LoVo (cell line): ENCODE measurements at regions not wholly inside any gene's neighbourhood (a gene's known extent, or its start where the extent isn't known, plus 50 kb on each side); places are given as distances from the start of the nearest gene placed in this dataset.
"Not testable (repeated sequence)": the region's sequence is repeated elsewhere in the genome, so short reads cannot be mapped to it uniquely, and the experiment has no call there.

Source experiments
- DNase-seq: peaks from one replicate; pipeline ENCODE4 v3.0.0-alpha.2; 2016; ENCODE audit warnings: low spot score

DNA sequence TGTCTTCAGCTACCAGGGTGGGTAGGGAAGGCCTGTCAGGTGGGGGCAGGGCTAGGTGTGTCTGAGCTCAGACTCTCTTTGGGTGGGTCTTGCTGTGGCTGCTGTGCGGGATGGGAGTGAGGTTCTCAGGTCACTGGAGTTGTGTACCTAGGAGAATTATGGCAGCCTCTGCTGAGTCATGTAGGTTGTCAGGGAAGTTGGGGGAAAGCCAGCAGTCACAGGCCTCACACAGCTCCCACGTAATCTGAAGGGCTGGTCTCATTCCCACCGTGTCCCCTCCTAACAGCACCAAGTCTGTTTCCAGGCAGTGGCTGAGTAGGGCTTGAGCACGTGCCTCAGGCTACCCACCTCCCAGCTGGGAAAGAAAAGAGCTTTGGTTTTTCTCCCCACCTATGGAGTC is 67.0 kb downstream of the CHCHD4 start:
- DNase-seq, result peak; percentile 90

DNA sequence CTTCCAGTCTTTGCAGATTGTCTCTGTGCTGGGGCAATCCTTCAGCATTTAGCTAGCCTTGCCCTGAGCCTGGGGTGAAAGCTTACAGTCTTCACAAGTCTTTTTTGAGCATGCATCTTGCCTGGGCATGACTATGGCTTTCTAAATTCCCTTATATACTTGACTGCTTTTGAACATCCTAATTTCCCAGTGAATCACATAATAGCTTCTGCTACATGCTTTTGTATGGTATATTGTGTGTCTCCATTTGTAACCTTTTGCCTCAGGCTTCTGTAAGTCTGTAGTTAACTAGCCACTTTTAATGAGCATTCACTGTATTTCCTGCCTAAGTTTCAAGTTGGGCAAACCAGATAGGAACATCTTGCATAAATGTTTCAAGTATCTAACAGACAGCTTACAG is 76.8 kb downstream of the CHCHD4 start:
- DNase-seq, result no peak

DNA sequence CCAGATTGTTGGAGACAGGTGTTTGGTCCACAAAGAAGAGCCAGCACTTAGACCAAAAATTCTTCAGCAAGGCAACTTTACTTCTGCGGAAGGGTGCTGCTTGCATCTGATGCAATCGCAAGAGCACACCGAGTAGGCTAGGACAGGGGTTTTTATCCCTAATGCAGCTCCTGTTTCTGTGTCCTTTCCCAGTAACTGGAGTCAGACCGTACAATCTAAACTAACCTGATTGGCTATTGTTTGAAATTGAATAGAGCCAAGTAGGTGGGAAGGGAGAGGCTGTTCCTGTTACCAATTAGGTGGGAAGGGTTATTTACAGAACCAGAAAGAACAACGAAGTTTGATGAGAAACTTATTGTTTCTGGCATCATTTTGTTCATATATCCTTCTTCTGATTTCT is 77.6 kb downstream of the CHCHD4 start:
- no peak for DNase-seq

DNA sequence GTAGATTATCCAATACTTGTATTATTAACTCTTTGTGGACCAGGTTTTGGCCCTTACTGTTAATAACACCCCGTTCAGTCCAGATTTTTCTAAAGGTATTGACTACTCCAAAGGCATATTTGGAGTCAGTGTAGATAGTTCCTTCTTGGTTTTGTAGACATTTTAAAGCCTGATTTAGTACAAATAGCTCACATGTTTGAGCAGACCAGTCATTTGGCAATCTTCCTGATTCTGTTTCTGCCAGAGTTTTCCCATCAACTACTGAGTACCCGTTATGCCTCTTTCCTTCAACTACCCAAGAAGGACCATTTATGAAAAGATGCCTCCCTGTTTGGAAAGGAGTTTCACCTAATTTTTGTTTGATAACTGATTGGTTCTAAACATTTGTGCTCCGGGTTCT is 82.0 kb downstream of the CHCHD4 start:
- no peak for DNase-seq

DNA sequence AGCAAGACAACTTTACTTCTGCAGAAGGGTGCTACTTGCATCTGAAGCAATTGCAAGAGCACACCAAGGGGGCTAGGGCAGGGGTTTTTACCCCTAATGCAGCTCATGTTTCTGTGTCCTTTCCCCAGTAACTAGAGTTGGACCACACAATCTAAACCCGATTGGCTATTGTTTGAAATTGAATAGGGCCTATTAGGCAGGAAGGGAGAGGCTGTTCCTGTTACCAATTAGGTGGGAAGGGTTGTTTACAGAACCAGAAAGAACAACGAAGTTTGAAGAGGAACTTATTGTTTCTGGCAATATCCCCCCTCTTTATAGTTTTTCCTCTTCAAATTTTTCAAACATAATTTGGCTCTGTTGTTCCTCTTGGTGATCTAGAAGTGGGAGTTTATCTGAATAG is 85.5 kb downstream of the CHCHD4 start:
- DNase-seq, result no peak

DNA sequence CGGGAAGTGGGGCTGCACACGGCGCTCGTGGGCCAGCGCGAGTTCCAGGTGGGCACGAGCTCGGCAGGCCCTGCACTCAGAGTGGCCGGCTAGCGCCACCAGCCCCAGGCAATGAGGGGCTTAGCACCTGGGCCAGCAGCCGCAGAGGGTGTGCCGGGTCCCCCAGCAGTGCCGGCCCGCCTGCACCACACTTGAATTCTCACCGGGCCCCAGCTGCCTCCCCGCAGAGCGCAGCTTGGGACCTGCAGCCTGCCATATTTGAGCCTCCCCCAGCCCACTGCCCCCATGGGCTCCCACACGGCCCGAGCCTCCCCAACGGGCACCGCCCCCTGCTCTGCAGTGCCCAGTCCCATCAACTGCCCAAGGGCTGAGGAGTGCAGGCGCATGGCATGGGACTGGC is 87.5 kb downstream of the CHCHD4 start:
- DNase-seq, result no peak

DNA sequence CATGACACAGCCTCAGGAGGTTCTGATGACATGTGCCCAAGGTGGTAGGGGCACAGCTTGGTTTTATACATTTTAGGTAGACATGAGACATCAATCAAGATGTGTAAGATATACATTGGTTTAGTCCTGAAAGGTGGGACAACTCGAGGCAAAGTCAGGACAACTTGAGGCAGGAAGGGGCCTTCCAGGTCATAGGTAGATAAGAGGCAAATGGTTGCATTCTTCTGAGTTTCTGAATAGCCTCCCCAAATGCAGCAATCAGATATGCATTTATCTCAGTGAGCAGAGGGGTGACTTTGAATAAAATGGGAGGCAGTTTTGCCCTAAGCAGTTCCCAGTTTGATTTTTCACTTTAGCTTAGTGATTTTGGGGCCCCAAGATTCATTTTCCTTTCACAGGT is 91.6 kb downstream of the CHCHD4 start:
- DNase-seq, result no peak

DNA sequence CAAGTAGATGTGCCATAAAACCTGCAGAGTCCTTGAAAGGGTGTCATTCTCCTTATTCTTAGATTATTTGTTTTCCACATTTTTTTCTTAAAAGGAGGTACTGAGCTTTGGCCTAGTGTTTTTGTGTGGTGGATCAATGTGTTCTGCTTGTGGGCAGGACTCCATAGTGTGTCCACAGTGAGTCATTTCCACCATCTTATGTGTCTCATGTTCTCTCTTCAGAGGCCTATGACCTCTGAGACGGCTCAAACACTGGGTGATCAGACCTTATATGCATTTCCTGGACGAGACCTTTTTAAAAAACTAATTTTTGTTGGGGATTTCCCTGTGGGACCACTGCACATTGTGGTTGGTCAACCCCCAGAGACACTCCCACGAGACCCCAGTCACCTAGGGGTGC is 93.4 kb downstream of the CHCHD4 start:
- DNase-seq, result no peak

DNA sequence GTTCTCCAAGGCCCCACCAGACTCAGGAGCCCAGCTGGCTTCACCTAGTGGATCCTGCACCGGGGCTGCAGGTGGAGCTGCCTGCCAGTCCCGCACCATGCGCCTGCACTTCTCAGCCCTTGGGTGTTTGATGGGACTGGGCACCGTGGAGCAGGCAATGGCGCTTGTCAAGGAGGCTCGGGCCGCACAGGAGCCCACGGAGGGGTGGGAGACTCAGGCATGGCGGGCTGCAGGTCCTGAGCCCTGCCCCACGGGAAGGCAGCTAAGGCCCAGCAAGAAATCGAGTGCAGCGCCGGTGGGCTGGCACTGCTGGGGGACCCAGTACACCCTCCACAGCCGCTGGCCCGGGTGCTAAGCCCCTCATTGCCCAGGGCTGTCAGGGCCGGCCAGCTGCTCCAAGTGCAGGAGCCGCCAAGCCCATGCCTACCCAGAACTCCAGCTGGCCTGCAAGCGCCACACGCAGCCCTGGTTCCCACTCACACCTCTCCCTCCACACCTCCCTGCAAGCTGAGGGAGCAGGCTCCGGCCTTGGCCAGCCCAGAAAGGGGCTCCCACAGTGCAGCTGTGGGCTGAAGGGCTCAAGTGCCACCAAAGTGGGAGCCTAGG is 95.2 kb downstream of the CHCHD4 start:
- not testable (repeated sequence) for DNase-seq

DNA sequence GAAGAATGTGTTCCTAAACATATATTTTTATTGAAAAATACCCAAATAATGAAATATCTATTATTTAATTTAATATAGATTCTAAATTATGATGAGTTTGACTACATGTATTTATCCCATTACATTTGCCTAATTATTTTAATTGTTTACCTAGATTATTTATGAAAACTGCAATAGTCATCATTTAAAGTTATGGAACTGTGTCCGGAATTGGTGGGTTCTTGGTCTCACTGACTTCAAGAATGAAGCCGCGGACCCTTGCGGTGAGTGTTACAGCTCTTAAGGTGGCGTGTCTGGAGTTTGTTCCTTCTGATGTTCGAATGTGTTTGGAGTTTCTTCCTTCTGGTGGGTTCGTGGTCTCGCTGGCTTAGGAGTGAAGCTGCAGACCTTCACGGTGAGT is 96.5 kb downstream of the CHCHD4 start:
- DNase-seq, result not testable (repeated sequence)

DNA sequence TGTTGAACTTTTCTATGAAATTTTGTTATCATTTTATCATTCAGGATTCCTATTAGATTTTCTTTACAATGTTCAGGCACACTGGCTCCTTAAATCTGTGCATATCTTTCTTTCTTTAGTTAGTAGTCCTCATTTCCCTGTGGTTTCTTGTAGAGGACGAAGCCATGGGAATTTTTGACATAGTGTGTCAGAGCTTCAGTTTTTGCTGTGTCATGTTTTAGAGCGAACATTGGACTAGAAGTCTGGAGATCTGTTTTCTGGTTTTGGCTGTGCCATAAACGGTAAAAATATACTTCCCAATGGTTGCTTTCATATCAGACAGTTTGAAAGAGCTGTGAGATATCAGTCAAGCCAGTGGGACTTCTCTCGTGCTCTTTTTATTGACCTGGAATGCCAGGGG is 105.2 kb downstream of the CHCHD4 start:
- no peak for DNase-seq

DNA sequence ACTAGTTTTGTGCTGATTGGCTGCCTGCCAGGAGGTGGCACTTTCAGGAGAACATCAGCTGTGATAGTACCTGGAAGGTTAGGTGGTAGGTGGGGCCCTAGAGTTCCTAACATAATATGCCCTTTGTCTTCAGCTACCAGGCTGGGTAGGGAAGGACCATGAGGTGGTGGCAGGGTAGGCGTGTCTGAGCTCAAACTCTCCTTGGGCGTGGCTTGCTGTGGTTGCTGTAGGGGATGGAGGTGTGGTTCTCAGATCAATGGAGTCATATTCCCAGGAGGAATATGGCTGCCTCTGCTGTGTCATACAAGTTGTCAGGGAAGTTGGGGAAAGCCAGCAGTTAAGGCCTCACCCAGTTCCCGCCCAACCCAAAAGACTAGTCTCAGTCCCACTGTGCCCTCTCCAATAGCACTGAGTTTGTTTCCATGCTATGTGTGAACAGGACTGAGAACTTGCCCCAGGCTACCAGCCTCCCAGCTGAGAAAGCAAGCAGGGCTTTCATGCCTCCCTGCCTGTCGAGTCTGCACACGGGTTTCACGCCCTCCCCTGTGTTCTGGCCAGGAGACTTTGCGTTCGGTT is 107.7 kb downstream of the CHCHD4 start:
- DNase-seq, result peak; percentile 82

DNA sequence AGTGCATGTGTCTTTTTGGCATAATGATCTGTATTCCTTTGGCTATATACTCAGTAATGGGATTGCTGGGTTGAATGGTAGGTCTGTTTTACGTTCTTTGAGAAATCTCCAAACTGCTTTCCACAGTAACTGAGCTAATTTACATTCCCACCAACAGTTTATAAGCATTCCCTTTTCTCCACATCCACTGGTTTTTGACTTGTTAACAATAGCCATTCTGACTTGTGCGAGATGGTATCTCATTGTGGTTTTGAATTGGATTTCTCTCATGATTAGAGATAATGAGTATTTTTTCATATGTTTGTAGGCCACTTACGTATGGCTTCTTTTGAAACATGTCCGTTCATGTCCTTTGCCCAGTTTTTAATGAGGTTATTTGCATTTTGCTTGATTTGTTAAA is 117.7 kb downstream of the CHCHD4 start:
- no peak for DNase-seq

DNA sequence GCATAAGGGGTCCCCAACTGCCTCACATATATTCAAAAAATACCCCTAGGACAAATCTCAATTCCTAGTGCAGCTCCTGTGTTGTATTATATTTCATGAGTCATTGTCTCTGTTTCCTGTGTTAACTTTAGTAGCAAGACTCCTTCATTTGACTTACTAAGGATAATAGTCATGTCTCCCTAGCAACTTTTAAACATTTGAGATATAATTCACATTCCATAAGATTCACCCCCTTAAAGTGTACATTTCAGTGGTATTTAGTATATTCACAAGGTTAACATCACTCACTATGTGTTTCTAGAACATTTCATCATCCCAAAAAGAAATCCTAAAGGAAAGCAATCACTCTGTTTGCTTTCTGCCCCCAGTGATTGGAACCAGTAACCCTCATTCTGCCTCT is 121.3 kb upstream of the WNT7A start:
- DNase-seq, result no peak

DNA sequence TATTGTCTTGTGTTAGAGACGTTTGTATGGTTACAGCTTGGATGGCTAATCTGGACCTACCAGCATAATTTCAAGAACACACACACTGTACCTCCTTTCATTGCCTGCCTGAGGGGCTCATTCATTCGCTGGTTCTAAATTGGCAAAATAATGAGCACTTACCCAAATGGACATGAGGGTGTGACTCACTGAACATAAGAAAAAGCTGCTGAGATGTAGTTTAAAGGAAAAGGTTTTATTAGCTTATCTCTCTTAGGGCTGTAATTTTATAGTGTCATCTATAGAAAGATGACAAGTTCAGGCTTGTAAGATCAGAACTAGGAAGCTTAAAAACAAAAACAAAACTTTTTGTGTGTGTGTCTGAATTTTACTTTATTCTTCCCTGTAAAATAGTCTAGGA is 120.7 kb upstream of the WNT7A start:
- DNase-seq, result no peak

DNA sequence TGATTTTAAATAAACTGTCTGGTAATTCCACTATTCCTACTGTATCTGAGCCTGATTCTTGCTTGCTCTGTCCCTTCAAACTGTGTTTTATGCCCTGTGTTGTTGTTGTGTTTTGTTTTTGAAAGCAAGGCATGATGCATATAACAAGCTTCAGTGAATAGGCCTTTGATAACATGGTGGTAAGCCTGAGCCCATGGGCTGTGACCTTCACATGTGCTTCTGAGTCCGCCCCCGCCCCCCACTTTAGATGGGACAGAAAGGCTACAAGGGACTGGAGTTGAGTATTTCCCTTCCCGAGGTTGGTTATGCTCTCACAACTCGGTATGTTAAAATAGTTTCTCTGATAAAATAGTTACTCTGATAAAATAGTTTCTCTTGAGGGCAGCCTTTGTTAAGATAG is 119.0 kb upstream of the WNT7A start:
- DNase-seq, result no peak

DNA sequence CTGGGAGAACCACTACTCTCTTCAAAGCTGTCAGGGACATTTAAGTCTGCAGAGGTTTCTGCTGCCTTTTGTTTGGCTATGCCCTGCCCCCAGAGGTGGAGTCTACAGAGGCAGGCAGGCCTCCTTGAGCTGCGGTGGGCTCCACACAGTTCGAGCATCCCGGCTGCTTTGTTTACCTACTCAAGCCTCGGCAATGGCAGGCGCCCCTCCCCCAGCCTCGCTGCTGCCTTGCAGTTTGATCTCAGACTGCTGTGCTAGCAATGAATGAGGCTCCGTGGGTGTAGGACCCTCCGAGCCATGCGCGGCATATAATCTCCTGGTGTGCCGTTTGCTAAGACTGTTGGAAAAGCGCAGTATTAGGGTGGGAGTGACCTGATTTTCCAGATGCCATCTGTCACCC is 115.3 kb upstream of the WNT7A start:
- not testable (repeated sequence) for DNase-seq

DNA sequence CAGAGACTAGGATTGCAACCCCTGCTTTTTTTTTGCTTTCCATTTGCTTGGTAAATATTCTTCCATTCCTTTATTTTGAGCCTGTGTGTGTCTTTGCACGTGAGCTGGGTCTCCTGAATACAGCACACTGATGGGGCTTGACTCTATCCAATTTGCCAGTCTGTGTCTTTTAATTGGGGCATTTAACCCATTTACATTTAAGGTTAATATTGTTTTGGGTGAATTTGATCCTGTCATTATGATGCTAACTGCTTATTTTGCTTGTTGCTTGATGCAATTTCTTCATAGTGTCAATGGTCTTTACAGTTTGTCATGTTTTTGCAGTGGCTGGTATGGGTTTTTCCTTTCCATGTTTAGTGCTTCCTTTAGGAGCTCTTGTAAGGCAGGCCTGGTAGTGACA is 109.1 kb upstream of the WNT7A start:
- not testable (repeated sequence) for DNase-seq

DNA sequence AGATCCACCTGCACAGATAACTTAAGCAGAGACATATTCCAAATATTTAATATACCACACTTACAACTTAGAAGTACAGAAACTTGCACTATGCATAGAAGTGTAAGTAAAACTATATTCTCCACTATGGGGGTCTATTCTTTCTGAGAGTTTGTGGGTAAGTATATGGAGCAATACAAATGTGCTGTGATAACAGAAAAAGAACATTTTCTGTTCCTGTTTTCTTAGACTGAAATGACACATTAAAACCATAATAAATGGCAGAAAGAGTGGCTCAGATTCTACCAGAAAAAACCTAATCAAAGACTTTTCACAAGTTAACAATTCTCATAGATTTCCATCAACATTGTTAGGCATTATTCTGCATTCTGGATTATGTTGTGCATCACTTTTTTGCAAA is 96.6 kb upstream of the WNT7A start:
- DNase-seq, result no peak

DNA sequence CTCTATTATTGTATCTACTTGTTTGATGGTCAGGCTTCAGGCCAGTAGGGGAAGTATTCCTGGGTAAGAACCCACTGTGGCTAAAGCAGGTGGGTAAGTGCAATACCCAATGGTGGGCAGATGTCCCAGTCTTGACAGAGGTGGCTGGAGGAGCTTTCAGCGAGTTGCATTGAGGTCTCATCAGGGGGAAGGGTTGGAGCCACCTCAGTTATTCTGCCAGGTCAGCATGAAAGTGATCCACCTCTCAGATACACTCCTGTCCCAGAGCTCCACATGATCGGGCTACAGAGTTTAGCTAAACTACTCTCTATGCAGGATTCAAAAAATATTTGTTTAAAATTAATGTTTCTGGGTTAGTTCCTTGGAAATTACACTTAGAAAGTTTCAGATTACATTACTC is 95.8 kb upstream of the WNT7A start:
- DNase-seq, result no peak

DNA sequence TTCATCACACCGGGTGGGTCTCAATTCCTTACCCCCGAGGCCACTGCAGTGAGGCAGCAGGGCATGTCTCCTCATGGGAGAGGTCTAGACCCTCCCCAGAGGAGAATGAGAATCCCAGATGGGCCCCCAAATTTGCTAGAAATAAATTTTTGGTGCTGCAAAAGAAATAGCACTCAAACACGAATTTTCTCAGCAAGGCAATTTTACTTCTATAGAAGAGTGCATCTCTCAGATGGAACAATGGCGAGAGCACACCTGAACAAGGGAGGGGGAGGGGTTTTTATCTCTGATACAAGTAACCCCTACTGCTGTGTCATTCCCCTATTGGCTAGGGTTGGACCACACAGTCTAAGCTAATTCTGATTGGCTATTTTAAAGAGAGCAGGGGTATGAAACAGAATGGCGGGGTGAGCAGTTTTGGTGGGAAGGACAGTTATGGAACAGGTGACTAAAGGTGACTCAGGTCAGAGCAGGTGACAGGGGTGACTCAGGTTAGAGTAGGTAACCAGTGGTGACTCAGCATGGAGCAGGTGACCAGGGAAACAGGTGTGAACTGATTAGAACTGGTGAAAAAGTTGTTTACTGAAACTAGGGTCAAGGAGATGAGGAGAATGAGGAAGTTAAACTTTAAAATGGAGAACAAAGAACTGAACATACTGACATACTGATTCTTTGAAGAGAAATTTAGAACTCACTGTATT is 93.0 kb upstream of the WNT7A start:
- DNase-seq, result peak; percentile 37

DNA sequence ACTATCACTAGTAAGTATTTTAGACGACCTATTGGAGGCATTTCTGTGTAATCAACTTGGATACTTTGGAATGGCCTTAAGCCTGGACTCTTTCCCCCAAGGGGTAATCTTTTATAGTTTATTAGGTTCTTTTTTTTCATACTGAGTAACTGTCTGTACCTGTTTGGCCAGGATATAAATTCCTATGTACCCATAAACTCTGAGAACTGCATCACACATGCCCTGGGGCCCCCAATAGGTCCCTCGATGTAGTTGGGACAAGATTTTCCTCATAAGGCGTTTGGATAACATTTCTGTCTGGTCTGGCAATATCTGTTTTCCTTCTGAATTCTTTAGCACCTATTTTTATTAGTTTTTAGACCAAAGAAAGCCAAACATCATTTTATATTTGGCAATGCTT is 86.4 kb upstream of the WNT7A start:
- DNase-seq, result peak; percentile 5

DNA sequence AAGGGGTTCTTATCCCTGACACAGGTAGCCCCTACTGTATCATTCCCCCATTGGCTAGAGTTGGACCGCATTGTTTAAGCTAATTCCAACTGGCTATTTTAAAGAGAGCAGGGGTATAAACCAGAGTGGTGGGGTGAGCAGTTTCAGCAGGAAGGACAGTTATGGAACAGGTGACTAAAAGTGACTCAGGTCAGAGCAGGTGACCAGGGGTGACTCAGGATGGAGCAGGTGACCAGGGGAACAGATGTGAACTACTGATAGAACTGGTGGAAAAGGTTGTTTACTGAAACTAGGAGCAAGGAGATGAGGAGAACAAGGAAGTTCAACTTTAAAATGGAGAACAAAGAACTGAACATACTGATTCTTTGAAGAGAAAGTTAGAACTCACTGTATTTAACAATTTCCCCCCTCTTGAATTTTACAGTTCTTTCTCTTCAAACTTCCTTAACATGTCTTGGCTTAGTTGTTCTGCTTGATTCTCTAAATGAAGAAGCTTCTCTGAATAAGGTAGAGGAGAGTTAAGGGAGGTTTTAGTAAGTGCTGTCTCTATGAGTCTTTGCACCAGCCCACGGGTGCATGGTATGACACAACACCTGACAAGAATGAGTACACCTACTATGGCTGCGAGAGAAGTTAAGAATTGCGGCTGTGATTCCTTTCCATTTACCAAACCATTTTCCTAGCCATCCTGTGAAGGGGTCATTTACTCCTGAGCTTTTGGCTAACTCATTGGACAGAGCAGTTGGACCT is 83.4 kb upstream of the WNT7A start:
- peak; percentile 39 for DNase-seq
